ENCODE measurements at regions not wholly inside any gene's neighbourhood (a gene's known extent, or its start where the extent isn't known, plus 50 kb on each side); places are given as distances from the start of the nearest gene placed in this dataset.

GRCh38 chr2:19425419-19425818 is 67.0 kb upstream of the OSR1 start:
- H3K27me3 ChIP-seq (ENCODE audit: control insufficient read depth in 1 of 2, insufficient read depth in 2 of 2, low read length in 2 of 2) = no peaks in the 10 kb centered on the region
- FAIRE-seq (no peak), ATAC-seq (no peak), DNase-seq (ENCODE audit: low spot score) (no peak)
- no peak overlapping the region for H3K9ac ChIP-seq (ENCODE audit: insufficient read depth, low read depth, low read length)
- in situ Hi-C loops (cut with HindIII; ENCODE audit: extremely low pct_ligation_motif_present, low pct_unique_long_range_greater_than_20kb) (no loop called here), intact Hi-C loops (cut with micrococcal nuclease; ENCODE audit: unreplicated experiment) (no loop called here)
- no peak overlapping the region for H3K4me2 ChIP-seq (ENCODE audit: low read depth, low read length)
- no TSS peak for BruUV-seq (replicated peaks)
- no peaks in the 10 kb centered on the region for H3K36me3 ChIP-seq (replicated peaks in 1 of 2; ENCODE audit: control insufficient read depth in 1 of 2, insufficient read depth in 2 of 2, low read length in 2 of 2)
- H3K79me2 ChIP-seq (ENCODE audit: insufficient read depth, low read length) = no peaks in the 10 kb centered on the region
- ChIA-PET POLR2A (no interaction called here), CTCF (ENCODE audit: low intra/inter-chr PET ratio, low total read pairs) (no interaction called here)
- WGBS (ENCODE audit: low lambda C conversion rate) = 12% methylated on average over 2 of the region's 2 CpGs
- H3K27ac ChIP-seq (ENCODE audit: extremely low read length, insufficient read depth, low read length) = no peak overlapping the region
- no peaks in the 10 kb centered on the region; the same call in 1 of the 2 replicates for H3K4me1 ChIP-seq (ENCODE audit: insufficient read depth, low read length)
- TF ChIP-seq CEBPB (IDR thresholded peaks at IDR 0.05; ENCODE audit: borderline replicate concordance, low read depth, low read length) (peak; percentile 74; the same call in 1 of the 2 replicates), SOX13 (IDR thresholded peaks at IDR 0.05) (no peak), SOX13 (CRISPR knock-in tag; conservative IDR thresholded peaks at IDR 0.05 in 1 of 2, IDR thresholded peaks at IDR 0.05 in 1 of 2) (no peak)
- no peak overlapping the region for H2AFZ ChIP-seq (ENCODE audit: low read length)
- H4K20me1 ChIP-seq (ENCODE audit: insufficient read depth, low read length) = no peaks in the 10 kb centered on the region
- H3K4me3 ChIP-seq (replicated peaks in 1 of 3; ENCODE audit: insufficient read depth in 1 of 3, low read depth in 2 of 3, low read length in 3 of 3) = no peak overlapping the region
- no peaks in the 10 kb centered on the region for H3K9me3 ChIP-seq (ENCODE audit: low read length)

GRCh38 chr2:19419211-19419880 is 60.9 kb upstream of the OSR1 start:
- intact Hi-C loops (cut with micrococcal nuclease; ENCODE audit: unreplicated experiment) = no loop called here
- TF ChIP-seq NKX3-1 (CRISPR knock-in tag; IDR thresholded peaks at IDR 0.05) (no peak), ZNF749 (CRISPR knock-in tag; IDR thresholded peaks at IDR 0.05; ENCODE audit: borderline replicate concordance) (no peak), NR2F2 (IDR thresholded peaks at IDR 0.05; ENCODE audit: borderline replicate concordance, low read depth) (no peak), ZNF747 (CRISPR knock-in tag; IDR thresholded peaks at IDR 0.05; ENCODE audit: borderline replicate concordance) (no peak), TRIM24 (CRISPR knock-in tag; IDR thresholded peaks at IDR 0.05) (no peak), ZNF652 (CRISPR knock-in tag; IDR thresholded peaks at IDR 0.05; ENCODE audit: borderline replicate concordance, low read depth) (no peak), MEF2D (CRISPR knock-in tag; IDR thresholded peaks at IDR 0.05) (no peak), SRSF9 (IDR thresholded peaks at IDR 0.05; ENCODE audit: borderline replicate concordance, insufficient read depth, low read depth, low read length, poor library complexity, severe bottlenecking) (no peak), ZNF557 (CRISPR knock-in tag; IDR thresholded peaks at IDR 0.05) (no peak), ZNF503 (CRISPR knock-in tag; IDR thresholded peaks at IDR 0.05) (no peak), ZBTB20 (CRISPR knock-in tag; IDR thresholded peaks at IDR 0.05; ENCODE audit: borderline replicate concordance, low read depth) (no peak), SIN3A (IDR thresholded peaks at IDR 0.05; ENCODE audit: borderline replicate concordance, low read depth, low read length) (no peak), KDM4B (CRISPR knock-in tag; IDR thresholded peaks at IDR 0.05) (no peak), ZNF569 (CRISPR knock-in tag; IDR thresholded peaks at IDR 0.05; ENCODE audit: borderline replicate concordance) (no peak)
- H3K27ac ChIP-seq (ENCODE audit: extremely low read length, insufficient read depth, low read length) = no peak overlapping the region
- 13% methylated on average over 3 of the region's 3 CpGs for WGBS (ENCODE audit: low lambda C conversion rate)
- no peak for FAIRE-seq
- ChIA-PET CTCF (ENCODE audit: low intra/inter-chr PET ratio, low total read pairs) (no interaction called here), POLR2A (no interaction called here)
- no peak for ATAC-seq
- H3K9me3 ChIP-seq (ENCODE audit: low read length) = no peaks in the 10 kb centered on the region
- BruUV-seq (replicated peaks) = no TSS peak
- no peak overlapping the region for H3K9ac ChIP-seq (ENCODE audit: insufficient read depth, low read depth, low read length)
- no peak overlapping the region for H2AFZ ChIP-seq (ENCODE audit: low read length)
- in situ Hi-C loops (cut with HindIII; ENCODE audit: extremely low pct_ligation_motif_present, low pct_unique_long_range_greater_than_20kb) = no loop called here
- no peak overlapping the region for H3K4me2 ChIP-seq (ENCODE audit: low read depth, low read length)
- H4K20me1 ChIP-seq (ENCODE audit: insufficient read depth, low read length) = no peaks in the 10 kb centered on the region
- no peaks in the 10 kb centered on the region for H3K79me2 ChIP-seq (ENCODE audit: insufficient read depth, low read length)
- H3K4me1 ChIP-seq (ENCODE audit: insufficient read depth, low read length) = no peaks in the 10 kb centered on the region
- H3K4me3 ChIP-seq (replicated peaks in 1 of 3; ENCODE audit: insufficient read depth in 1 of 3, low read depth in 2 of 3, low read length in 3 of 3) = no peak overlapping the region
- H3K36me3 ChIP-seq (replicated peaks in 1 of 2; ENCODE audit: control insufficient read depth in 1 of 2, insufficient read depth in 2 of 2, low read length in 2 of 2) = no peaks in the 10 kb centered on the region
- H3K27me3 ChIP-seq (ENCODE audit: control insufficient read depth in 1 of 2, insufficient read depth in 2 of 2, low read length in 2 of 2) = peaks cover 0 to 7% of the 10 kb centered on the region in 2 experiments; a peak in 2 of 5 replicates
- no peak for DNase-seq (ENCODE audit: low spot score)

Data from HepG2 (cell line).